Body of pancreas (tissue), 4 donors: ENCODE measurements at regions not wholly inside any gene's neighbourhood (a gene's known extent, or its start where the extent isn't known, plus 50 kb on each side); places are given as distances from the start of the nearest gene placed in this dataset.
"Not testable (repeated sequence)": the region's sequence is repeated elsewhere in the genome, so short reads cannot be mapped to it uniquely, and the experiment has no call there.

Source experiments
- ATAC-seq: fragments of 150-250 bp; one replicate; pipeline ENCODE4 v1.9.1; 2016
- DNase-seq, 4 donors: peaks; one replicate each; pipeline ENCODE4 v3.0.0-alpha.2; 2019
- H3K27ac ChIP-seq, 4 donors: fragments of 200-600 bp; sonication (generic); 1 replicate in 3 of 4; 2 replicates in 1 of 4; pipeline versions ENCODE4 v1.5.1 to v1.6.1; 2016 to 2019; ENCODE audit warnings: mild to moderate bottlenecking in 1 of 4, mixed read lengths in 1 of 4, moderate library complexity in 1 of 4
- H3K27me3 ChIP-seq, 2 donors: fragments of 200-600 bp; sonication (generic); one replicate each; pipeline ENCODE4 v1.6.0; 2016; ENCODE audit warnings: mild to moderate bottlenecking in 1 of 2
- H3K36me3 ChIP-seq, 2 donors: fragments of 200-600 bp; sonication (generic); replicated peaks in 1 of 2; 2 replicates each; pipeline ENCODE4 v1.5.1; 2016; ENCODE audit warnings: low read depth in 2 of 2; ENCODE audit not compliant: insufficient read depth in 1 of 2
- H3K4me1 ChIP-seq: fragments of 200-600 bp; sonication (generic); one replicate; pipeline ENCODE4 v1.6.0; 2016
- H3K4me3 ChIP-seq, 2 donors: fragments of 200-600 bp; sonication (generic); 1 replicate in 1 of 2; 2 replicates in 1 of 2; pipeline ENCODE4 v1.5.1; 2016 to 2019
- H3K9me3 ChIP-seq, 3 donors: fragments of 200-600 bp; sonication (generic); 1 replicate in 2 of 3; 2 replicates in 1 of 3; pipeline ENCODE4 v1.5.1; 2016
- POLR2A ChIP-seq, 3 donors: fragments of 450-650 bp; IDR thresholded peaks; one replicate each; pipeline ENCODE4 v1.6.1; 2016; ENCODE audit warnings: antibody characterized with exemption in 3 of 3, mild to moderate bottlenecking in 2 of 3
- WGBS, 2 donors: methylation state at CpG; one replicate each; pipeline ENCODE4 v1.1.5; 2017; 5-methylcytosine and 5-hydroxymethylcytosine counted together
- intact Hi-C: fragments of 100-400 bp; cut with DNase I; formaldehyde crosslinking; loops from one replicate; pipeline ENCODE4 v1.15.1; 2023
- TF ChIP-seq, protein P1 (sequence below), 7 experiments: fragments of 450-650 bp in 4 of 7; fragments of 200-600 bp in 3 of 7; sonication (generic) in 3 of 7; IDR thresholded peaks; one replicate each; pipeline ENCODE4 v1.5.1; 2016 to 2019; ENCODE audit warnings: antibody characterized with exemption in 7 of 7

DNA sequence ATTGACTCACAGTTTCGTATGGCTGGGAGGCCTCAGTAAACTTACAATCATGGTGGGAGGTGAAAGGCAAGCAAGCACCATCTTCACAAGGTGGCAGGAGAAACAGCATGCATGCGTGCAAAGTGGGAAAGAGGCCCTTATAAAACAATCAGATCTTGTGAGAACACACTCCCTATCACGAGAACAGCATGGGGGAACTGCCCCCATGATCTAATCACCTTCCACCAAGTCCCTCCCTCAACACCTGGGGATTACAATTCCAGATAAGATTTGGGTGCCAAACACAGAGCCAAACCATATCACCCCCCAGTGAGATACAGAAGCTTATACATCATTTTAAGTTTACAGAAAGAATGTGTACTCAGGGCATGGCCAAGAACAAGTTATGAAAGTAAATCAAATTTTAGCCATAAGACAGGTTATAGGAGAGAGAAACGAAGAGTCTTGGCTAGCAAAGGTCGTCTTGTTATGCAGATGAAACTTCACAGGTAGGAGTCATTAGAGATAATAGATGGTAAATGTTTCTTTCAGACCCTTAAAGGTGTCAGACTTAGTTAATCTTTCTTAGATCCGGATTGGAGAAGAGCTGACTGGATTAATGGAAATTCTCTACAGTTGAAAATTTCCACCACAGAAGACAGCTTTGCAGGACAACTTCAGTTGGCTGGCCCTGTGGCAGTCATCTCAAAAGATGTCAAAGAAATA lies 79.8 kb upstream of the SEL1L start:
- no peak overlapping the region for H3K27ac ChIP-seq
- H3K27me3 ChIP-seq = no peaks in the 10 kb centered on the region
- intact Hi-C loops = no loop called here
- no peak overlapping the region for H3K4me3 ChIP-seq
- H3K36me3 ChIP-seq = no peaks in the 10 kb centered on the region
- WGBS, 2 donors = 42 to 44% methylated on average over 6 of the region's 6 CpGs
- DNase-seq (no peak), ATAC-seq (no peak)
- TF ChIP-seq, protein P1, sequence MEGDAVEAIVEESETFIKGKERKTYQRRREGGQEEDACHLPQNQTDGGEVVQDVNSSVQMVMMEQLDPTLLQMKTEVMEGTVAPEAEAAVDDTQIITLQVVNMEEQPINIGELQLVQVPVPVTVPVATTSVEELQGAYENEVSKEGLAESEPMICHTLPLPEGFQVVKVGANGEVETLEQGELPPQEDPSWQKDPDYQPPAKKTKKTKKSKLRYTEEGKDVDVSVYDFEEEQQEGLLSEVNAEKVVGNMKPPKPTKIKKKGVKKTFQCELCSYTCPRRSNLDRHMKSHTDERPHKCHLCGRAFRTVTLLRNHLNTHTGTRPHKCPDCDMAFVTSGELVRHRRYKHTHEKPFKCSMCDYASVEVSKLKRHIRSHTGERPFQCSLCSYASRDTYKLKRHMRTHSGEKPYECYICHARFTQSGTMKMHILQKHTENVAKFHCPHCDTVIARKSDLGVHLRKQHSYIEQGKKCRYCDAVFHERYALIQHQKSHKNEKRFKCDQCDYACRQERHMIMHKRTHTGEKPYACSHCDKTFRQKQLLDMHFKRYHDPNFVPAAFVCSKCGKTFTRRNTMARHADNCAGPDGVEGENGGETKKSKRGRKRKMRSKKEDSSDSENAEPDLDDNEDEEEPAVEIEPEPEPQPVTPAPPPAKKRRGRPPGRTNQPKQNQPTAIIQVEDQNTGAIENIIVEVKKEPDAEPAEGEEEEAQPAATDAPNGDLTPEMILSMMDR (IDR thresholded peaks at IDR 0.05) = no peak
- no peaks in the 10 kb centered on the region for H3K9me3 ChIP-seq
- no peaks in the 10 kb centered on the region for H3K4me1 ChIP-seq

DNA sequence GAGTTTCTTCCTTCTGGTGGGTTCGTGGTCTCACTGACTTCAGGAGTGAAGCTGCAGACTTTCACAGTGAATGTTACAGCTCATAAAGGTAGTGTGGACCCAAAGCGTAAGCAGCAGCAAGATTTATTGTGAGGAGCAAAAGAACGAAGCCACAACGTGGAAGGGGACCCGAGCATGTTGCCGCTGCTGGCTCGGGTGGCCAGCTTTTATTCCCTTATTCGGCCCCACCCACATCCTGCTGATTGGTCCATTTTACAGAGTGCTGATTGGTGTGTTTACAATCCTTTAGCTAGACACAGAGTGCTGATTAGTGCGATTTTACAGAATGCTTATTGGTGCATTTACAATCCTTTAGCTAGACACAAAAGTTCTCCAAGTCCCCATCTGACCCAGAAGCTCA lies 80.6 kb upstream of the SEL1L start:
- H3K36me3 ChIP-seq, H3K27ac ChIP-seq, DNase-seq, H3K4me1 ChIP-seq, H3K4me3 ChIP-seq, intact Hi-C loops, H3K27me3 ChIP-seq, H3K9me3 ChIP-seq, ATAC-seq: not testable (repeated sequence)
- 92 to 97% methylated on average over 9 of the region's 9 CpGs for WGBS, 2 donors

DNA sequence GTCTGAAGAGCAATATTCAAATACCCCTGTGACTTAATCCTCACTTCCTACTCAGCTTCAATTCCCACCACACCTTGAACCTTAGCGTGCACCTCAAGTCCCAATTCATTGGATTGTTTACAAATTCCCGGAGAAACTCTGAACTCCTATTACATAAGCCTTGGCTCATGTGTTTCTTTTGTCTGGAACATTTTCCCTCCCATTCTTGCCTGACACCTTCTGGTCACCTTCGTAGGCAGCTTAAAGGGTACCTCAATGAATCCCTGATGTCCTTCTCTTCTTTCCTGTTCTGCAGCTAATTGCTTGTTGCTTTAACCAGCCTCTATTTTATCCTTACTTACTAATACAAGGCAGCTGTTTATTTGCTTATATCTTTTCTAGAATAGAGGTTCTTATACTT lies 85.0 kb upstream of the SEL1L start:
- H3K4me1 ChIP-seq = no peaks in the 10 kb centered on the region

DNA sequence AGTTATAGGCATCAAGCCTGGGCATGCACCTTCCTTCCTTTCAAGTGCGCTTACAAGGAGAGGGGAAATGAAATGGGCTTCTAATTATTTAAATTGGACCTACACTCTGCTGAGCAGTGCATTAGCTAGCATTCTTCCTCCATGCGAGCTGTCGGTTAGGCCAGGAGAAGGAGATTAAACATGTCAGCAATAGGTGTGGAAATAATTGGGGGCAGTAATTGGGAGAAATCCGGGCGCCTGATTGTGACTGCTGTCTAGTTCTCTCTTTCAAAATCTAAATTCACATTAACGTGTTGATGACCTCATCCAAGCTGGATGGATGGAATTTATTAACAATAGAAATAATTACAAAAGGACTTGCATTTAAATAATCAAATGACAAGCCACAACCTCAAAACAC lies 86.2 kb upstream of the SEL1L start:
- Histone ChIP-seq H3K27me3 (no peaks in the 10 kb centered on the region), H3K4me3 (no peak overlapping the region), H3K9me3 (no peaks in the 10 kb centered on the region), H3K4me1 (no peaks in the 10 kb centered on the region), H3K27ac (no peak overlapping the region), H3K36me3 (no peaks in the 10 kb centered on the region)
- DNase-seq = no peak
- TF ChIP-seq, protein P1 (IDR thresholded peaks at IDR 0.05) = no peak
- TF ChIP-seq POLR2A (IDR thresholded peaks at IDR 0.05) = no peak
- WGBS, 2 donors = 83 to 87% methylated on average over 6 of the region's 6 CpGs
- intact Hi-C loops = loop anchor here (10.0 kb wide), 1 partner anchor 55 kb away; no protein-coding TSS in a partner anchor
- ATAC-seq = no peak

More for the DNA sequence above, 85.0 kb upstream of the SEL1L start:
- intact Hi-C loops = no loop called here
- Histone ChIP-seq H3K27ac (no peak overlapping the region), H3K27me3 (no peaks in the 10 kb centered on the region), H3K36me3 (no peaks in the 10 kb centered on the region), H3K9me3 (no peaks in the 10 kb centered on the region), H3K4me3 (no peak overlapping the region)
- no peak for TF ChIP-seq POLR2A (IDR thresholded peaks at IDR 0.05)
- TF ChIP-seq, protein P1 (IDR thresholded peaks at IDR 0.05) = peak in 5 of 7 experiments; percentile 9 to 72 (median 65)
- DNase-seq (peak; percentile 30 to 55 (median 40)), ATAC-seq (peak; percentile 95)
- 23 to 28% methylated on average over 3 of the region's 3 CpGs for WGBS, 2 donors

DNA sequence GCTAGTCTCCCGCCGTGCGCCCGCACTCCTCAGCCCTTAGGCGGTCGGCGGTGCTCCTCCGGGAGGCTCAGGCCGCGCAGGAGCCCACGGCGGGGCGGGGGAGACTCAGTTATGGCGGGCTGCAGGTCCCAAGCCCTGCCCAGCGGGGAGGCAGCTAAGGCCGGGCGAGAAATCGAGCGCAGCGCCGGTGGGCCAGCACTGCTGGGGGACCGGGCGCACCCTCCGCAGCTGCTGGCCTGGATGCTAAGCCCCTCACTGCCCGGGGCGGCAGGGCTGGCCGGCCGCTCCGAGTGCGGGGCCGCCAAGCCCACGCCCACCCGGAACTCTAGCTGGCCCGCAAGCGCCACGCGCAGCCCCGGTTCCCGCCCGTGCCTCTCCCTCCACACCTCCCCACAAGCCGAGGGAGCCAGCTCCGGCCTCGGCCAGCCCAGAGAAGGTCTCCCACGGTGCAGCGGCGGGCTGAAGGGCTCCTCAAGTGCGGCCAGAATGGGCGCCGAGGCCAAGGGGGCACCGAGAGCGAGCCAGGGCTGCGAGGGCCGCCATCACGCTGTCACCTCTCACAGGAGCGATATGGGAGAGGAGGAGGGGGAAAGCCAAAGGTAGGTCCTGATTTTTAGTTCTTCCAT lies 90.2 kb upstream of the SEL1L start:
- H3K27ac ChIP-seq, H3K36me3 ChIP-seq, H3K4me1 ChIP-seq, H3K27me3 ChIP-seq, H3K9me3 ChIP-seq, ATAC-seq, DNase-seq, H3K4me3 ChIP-seq: not testable (repeated sequence)
- WGBS, 2 donors = 92 to 93% methylated on average over 35 to 45 of the region's 55 CpGs
- intact Hi-C loops = loop anchor here (10.0 kb wide), 1 partner anchor 59 kb away; no protein-coding TSS in a partner anchor
